Skeletal muscle tissue (tissue), 3 donors: ENCODE measurements at regions not wholly inside any gene's neighbourhood (a gene's known extent, or its start where the extent isn't known, plus 50 kb on each side); places are given as distances from the start of the nearest gene placed in this dataset.

ENCODE experiments used
- H3K27ac ChIP-seq: one replicate; pipeline ENCODE4 v1.7.0; 2013; ENCODE audit warnings: mild to moderate bottlenecking, low read depth, low read length, inconsistent platforms
- H3K27me3 ChIP-seq, 3 donors: one replicate each; pipeline ENCODE4 v1.7.0; 2013; ENCODE audit warnings: low read length in 3 of 3; ENCODE audit not compliant: control insufficient read depth in 3 of 3, insufficient read depth in 3 of 3
- H3K36me3 ChIP-seq, 3 donors: one replicate each; pipeline ENCODE4 v1.7.0; 2013; ENCODE audit warnings: low read length in 3 of 3; ENCODE audit not compliant: control insufficient read depth in 3 of 3, insufficient read depth in 3 of 3
- H3K4me1 ChIP-seq, 3 donors: one replicate each; pipeline ENCODE4 v1.7.0; 2013; ENCODE audit warnings: low read length in 3 of 3, mild to moderate bottlenecking in 3 of 3; ENCODE audit not compliant: control insufficient read depth in 3 of 3, insufficient read depth in 3 of 3
- H3K4me3 ChIP-seq, 3 donors: one replicate each; pipeline ENCODE4 v1.7.0; 2013; ENCODE audit warnings: low read length in 3 of 3
- H3K9ac ChIP-seq, 3 donors: one replicate each; pipeline ENCODE4 v1.7.0; 2013; ENCODE audit warnings: low read length in 3 of 3, mild to moderate bottlenecking in 3 of 3, moderate library complexity in 2 of 3, low read depth in 1 of 3
- H3K9me3 ChIP-seq, 3 donors: one replicate each; pipeline ENCODE4 v1.7.0; 2013; ENCODE audit warnings: low read length in 3 of 3; ENCODE audit not compliant: control insufficient read depth in 3 of 3
- donor health status: Osteomylitis.

- H3K9me3 ChIP-seq, result no peaks in the 10 kb centered on the region
- H3K36me3 ChIP-seq, result no peaks in the 10 kb centered on the region
- no peak overlapping the region for H3K9ac ChIP-seq
- H3K4me1 ChIP-seq, result peaks cover 0 to 3% (median 0%) of the 10 kb centered on the region in 3 donors
- no peak overlapping the region for H3K4me3 ChIP-seq
- H3K27ac ChIP-seq, result no peak overlapping the region
- no peaks in the 10 kb centered on the region for H3K27me3 ChIP-seq
Measured at GRCh38 chr4:165628572-165628971, 244.5 kb upstream of the TLL1 start.

DNA sequence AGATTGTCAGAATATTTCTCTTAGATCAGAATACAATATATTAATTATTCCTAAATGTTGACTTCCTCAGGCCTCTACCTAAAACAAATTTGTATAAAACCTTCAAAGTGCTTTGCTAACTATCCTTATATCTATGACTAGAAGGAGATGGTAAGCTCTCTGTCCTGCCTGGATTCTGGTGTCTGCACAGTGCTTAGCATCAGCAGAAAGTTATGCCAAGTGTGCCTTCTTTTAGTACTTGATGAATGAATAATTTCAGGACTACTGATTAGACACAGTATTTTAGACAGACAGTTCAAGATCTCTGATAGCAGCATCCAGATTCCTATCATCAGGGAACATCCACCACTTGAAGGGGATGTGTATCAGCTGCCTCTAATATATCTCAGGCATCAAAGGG lies 242.4 kb upstream of the TLL1 start:
- H3K27me3 ChIP-seq, result no peaks in the 10 kb centered on the region
- H3K27ac ChIP-seq, result no peak overlapping the region
- peaks cover 0 to 3% (median 0%) of the 10 kb centered on the region in 3 donors for H3K4me1 ChIP-seq
- no peak overlapping the region for H3K4me3 ChIP-seq
- peaks cover 0 to 2% (median 0%) of the 10 kb centered on the region in 3 donors for H3K9me3 ChIP-seq
- H3K9ac ChIP-seq, result no peak overlapping the region
- H3K36me3 ChIP-seq, result no peaks in the 10 kb centered on the region

- Histone ChIP-seq H3K27ac (no peak overlapping the region), H3K9ac (no peak overlapping the region), H3K27me3 (no peaks in the 10 kb centered on the region), H3K4me1 (peaks cover 0 to 3% (median 0%) of the 10 kb centered on the region in 3 donors), H3K9me3 (peaks cover 0 to 2% (median 0%) of the 10 kb centered on the region in 3 donors), H3K4me3 (no peak overlapping the region), H3K36me3 (no peaks in the 10 kb centered on the region)
Measured at GRCh38 chr4:165631208-165631894, 241.7 kb upstream of the TLL1 start.

DNA sequence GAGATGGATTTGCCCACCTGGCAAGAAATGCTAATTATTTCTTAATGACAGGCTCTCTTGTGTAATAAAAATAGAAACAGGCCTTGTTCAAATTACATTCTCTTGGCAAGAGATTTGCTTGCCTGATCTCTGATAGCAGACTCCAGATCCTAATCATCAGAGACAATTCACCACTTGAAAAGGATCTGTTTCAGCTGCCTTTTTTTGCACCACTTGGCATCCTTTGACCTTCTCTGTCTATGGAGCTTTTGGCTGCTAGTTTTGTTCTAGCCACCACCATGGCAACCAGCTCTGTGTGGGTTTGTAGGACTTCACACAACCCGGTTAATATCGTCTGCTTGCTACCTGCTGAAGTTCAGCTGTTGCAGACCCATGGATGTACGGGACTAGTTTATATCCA lies 241.1 kb upstream of the TLL1 start:
- Histone ChIP-seq H3K27me3 (no peaks in the 10 kb centered on the region), H3K27ac (no peak overlapping the region), H3K36me3 (no peaks in the 10 kb centered on the region)

DNA sequence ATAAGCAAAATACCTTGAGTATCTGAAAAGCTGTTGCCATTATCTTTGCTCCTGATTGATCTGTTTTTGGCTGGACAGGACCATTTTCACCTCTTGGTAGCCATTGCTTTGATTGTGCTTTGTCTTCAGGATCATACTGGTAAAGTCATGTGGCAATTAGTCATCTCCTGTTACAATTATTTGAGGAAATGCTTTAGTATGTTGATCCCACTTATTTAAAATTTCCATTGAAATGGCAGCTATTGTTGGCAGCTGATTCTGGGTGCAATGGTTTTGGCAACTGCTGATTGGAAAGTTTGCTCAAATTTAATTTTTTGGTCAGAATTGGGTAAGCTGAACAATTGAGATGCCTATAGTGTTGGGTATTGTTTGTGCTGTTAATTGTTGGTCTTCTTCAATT lies 238.3 kb upstream of the TLL1 start:
- Histone ChIP-seq H3K4me1 (peaks cover 0 to 3% (median 0%) of the 10 kb centered on the region in 3 donors), H3K4me3 (no peak overlapping the region), H3K9me3 (peaks cover 0 to 2% (median 0%) of the 10 kb centered on the region in 3 donors), H3K27me3 (no peaks in the 10 kb centered on the region), H3K27ac (no peak overlapping the region), H3K36me3 (no peaks in the 10 kb centered on the region), H3K9ac (no peak overlapping the region)

More for the DNA sequence above, 241.1 kb upstream of the TLL1 start:
- Histone ChIP-seq H3K4me3 (no peak overlapping the region), H3K9ac (no peak overlapping the region), H3K4me1 (peaks cover 0 to 3% (median 0%) of the 10 kb centered on the region in 3 donors), H3K9me3 (peaks cover 0 to 2% (median 0%) of the 10 kb centered on the region in 3 donors)

- Histone ChIP-seq H3K27me3 (no peaks in the 10 kb centered on the region), H3K9ac (no peak overlapping the region), H3K9me3 (peaks cover 0 to 2% (median 0%) of the 10 kb centered on the region in 3 donors), H3K4me3 (no peak overlapping the region), H3K27ac (no peak overlapping the region), H3K4me1 (peaks cover 0 to 3% (median 0%) of the 10 kb centered on the region in 3 donors), H3K36me3 (no peaks in the 10 kb centered on the region)
Measured at GRCh38 chr4:165635381-165635780, 237.7 kb upstream of the TLL1 start.

DNA sequence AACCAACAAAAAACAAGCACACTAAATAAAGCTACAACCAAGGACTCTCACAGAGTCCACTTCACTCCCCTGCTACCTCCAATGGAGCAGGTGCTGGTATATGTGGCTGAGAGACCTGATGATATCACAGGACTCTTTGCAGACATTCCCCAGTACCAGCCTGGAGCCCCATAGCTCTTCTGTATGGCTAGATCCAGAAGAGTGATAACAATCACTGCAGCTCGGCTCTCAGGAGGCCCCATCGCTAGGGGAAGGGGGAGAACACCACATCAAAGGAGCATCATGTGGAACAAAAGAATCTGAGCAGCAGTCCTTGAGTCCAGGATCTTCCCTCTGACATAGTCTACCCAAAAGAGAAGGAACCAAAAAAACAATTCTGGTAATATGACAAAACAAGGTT lies 237.1 kb upstream of the TLL1 start:
- H3K9ac ChIP-seq, result no peak overlapping the region
- no peaks in the 10 kb centered on the region for H3K36me3 ChIP-seq
- peaks cover 0 to 2% (median 0%) of the 10 kb centered on the region in 3 donors for H3K9me3 ChIP-seq
- no peaks in the 10 kb centered on the region for H3K27me3 ChIP-seq
- H3K4me3 ChIP-seq, result no peak overlapping the region
- no peak overlapping the region for H3K27ac ChIP-seq
- peaks cover 0 to 3% (median 0%) of the 10 kb centered on the region in 3 donors for H3K4me1 ChIP-seq

DNA sequence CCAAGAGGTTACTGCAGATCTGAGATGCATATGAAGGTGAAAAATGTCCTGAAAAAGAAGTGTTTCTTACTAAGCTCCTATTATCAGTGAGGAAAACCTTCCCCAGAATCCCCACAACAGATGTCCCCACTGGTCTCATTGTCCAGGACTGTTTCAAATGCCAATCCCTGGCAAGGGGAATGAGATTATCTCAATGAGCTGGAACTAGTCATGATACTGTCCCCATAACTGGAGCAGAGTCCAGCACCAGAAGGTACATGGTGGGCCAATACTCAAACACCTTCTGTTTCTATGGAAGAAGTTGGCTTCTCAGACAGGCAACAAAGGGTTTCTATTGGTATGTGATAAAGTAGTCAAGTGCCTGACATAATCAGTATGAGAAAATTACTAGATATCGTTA lies 221.1 kb upstream of the TLL1 start:
- Histone ChIP-seq H3K4me3 (no peak overlapping the region), H3K27me3 (no peaks in the 10 kb centered on the region), H3K9ac (no peak overlapping the region), H3K36me3 (no peaks in the 10 kb centered on the region), H3K4me1 (no peaks in the 10 kb centered on the region), H3K9me3 (peaks cover 0 to 3% (median 2%) of the 10 kb centered on the region in 3 donors), H3K27ac (no peak overlapping the region)

DNA sequence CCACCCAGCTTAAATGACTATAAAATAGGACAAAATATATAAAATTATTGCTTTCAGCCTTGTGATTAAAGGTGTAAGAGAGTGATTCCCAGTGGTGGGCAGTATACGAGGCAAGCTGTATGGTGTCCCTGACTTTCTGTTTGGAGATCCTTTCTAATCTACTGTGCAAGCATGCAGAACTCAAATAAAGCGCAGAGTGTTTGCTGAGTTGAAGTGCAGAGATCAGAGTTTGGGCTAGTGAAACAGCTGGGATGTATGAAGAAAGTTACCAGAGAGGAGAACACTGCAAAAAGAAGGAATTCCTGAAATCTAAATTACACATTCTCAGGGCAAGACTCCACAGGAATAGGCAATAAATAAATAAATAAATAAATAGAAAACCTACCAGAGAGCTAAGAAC lies 218.5 kb upstream of the TLL1 start:
- no peak overlapping the region for H3K27ac ChIP-seq
- H3K9me3 ChIP-seq, result no peaks in the 10 kb centered on the region
- H3K9ac ChIP-seq, result no peak overlapping the region

DNA sequence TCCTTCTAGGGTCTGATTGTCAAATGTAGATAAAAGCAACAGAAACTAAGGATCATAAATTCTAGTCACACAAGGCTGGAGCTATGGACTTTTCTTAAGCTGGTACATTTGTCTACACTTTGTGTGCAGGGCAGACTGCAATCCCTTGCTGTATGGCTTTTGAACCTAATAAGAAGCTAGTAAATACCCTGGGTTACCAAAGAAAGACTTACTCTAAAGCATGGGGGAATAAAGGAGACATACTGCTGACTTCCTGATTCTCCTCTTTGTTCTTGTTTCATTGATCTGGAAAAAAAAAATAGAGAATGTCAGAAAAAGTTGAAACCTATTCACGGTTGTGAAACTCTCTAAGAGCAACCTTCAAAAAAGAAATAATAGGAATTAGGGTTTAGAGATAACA lies 216.6 kb upstream of the TLL1 start:
- no peak overlapping the region for H3K9ac ChIP-seq
- no peaks in the 10 kb centered on the region for H3K4me1 ChIP-seq
- no peaks in the 10 kb centered on the region for H3K9me3 ChIP-seq
- H3K27me3 ChIP-seq, result no peaks in the 10 kb centered on the region
- no peak overlapping the region for H3K4me3 ChIP-seq
- H3K36me3 ChIP-seq, result no peaks in the 10 kb centered on the region
- H3K27ac ChIP-seq, result no peak overlapping the region

More for the DNA sequence above, 218.5 kb upstream of the TLL1 start:
- Histone ChIP-seq H3K27me3 (no peaks in the 10 kb centered on the region), H3K4me3 (no peak overlapping the region), H3K4me1 (no peaks in the 10 kb centered on the region), H3K36me3 (no peaks in the 10 kb centered on the region)
